ENCODE measurements at regions not wholly inside any gene's neighbourhood (a gene's known extent, or its start where the extent isn't known, plus 50 kb on each side); places are given as distances from the start of the nearest gene placed in this dataset.
"Not testable (repeated sequence)": the region's sequence is repeated elsewhere in the genome, so short reads cannot be mapped to it uniquely, and the experiment has no call there.

DNA sequence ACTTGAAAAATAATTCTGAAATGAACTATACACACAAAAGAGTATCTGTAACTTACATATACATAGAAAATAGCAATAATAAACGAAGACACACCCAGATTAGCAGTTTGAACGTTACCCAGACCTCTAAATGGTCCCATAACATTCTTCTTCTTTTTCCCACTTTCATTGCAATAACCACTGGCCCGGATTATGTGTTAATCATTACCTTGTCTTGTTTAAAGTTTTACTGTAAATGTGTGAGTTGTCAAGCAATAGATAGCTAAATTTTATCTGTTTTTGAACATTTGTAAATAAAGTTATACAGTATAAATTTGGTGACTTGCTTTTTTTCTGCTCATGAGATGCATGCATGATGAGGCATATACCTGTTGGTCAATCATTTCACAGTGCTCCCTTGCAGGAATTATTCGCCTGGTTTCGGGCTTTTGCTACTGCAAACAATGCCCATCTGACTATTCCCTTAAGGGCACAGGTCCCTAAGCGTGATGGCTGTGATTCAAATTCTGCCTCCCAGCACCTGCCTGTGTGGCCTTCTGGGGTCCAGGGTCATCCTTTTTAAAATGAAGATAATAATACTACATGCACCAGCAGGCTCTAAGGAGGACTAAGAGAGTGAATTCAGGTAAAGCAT, 66.1 kb downstream of the GADD45G start:
- DNase-seq (ENCODE audit: low spot score), result no peak

DNA sequence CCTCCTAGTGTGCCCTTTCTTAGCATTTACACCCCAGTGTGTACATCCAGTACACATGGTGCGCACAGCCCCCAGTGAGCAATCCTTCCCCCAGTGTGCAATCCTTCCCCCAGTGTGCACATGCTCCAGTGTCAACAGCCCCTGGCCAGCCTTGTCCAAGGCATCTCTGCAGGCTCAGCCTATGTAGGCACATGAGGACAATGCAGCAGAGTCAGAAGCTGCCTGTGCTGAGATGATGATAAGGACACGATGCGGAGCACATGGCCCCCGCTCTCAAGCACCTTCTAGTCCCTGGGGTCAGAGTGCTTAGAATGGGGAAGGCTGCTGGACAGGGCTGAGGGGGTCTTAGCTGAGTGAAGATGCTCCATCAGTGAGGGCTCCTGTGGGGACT, 69.8 kb downstream of the GADD45G start:
- DNase-seq (ENCODE audit: low spot score), result no peak

DNA sequence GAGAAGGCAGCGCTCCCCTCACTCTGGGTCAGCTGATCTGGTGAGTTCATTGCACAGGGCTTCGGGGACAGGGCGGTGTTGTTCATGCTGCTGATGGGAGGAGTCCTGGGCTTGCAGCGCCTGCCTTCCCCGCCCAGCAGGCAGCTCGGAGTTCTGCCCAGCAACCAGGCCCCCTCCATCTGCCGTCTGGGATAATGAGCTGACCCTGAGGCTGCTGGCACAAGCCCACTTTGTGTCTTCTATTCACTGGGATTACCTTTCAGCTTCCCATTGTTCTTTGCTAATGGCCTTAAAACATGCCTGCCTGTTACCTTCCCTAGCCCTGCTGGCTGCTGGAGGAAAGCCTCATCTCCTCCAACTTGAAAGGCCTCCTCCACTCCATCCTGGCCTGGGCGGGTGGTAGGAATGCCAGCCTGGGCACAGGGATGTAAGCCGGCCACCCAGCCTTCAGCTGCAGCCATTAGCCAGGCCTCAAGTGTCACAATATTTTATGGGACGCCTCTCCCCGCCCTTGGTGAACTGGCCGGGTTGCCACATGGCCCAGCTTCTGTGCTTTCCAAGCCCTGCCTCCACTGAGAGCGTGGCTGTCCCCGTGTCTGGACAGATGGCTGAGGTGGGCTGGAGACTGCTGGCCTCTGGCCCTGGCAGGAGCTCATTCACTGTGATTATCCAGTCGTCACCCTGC, 70.4 kb downstream of the GADD45G start:
- no peak for DNase-seq (ENCODE audit: low spot score)

DNA sequence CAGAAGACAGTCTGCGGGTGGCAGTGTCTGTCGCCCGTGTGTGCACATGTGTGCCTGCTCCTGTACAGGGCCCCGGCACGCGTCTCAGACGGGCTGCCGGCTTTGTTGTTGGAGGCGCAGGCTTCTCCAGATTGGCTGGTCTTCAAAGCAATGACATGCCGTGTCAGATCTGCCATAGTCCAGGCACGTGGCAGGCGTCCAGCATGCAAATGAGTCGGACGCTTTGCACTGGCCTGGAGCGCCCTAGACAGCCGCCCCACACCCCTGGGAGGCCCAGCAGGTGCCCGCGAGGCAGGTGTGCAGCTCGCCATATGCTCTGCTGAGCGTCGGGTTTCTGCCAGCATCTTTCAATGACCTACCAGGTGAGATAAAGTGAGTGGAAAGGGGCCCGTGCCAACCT, 71.5 kb downstream of the GADD45G start:
- no peak for DNase-seq (ENCODE audit: low spot score)

DNA sequence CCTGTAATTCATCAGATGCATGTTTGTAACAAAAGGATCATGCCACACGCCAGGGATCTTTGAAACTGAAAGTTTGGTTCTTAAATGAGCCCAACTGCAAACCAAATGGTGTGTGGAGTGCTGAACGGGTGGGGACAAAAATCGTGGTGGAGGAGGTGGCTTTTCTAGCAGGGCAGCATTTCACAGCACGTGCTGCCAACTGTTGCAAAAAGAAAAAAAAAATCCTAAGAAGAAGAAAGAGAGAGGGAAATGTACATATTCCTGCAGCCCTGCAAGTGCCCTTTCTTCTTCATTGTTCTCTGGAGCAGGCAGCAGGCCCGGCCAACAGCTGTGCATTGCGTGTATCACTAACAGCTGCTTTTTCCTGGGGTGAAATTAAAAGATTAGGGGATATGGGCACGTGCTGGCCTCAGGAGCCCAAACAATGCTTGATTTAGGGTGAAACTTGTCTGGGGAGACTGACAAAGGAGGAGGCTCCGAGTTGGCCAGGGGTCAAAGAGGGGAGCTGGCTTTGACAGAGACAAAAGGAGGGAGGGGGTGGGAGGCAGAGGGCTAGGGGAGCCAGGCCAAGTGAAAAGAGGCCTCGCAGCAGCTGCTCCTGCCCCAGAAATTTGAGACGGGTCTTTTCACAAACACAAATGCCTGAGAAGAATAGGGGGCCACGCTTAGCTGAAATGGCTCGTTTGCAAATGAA, 73.0 kb downstream of the GADD45G start:
- no peak for DNase-seq (ENCODE audit: low spot score)

DNA sequence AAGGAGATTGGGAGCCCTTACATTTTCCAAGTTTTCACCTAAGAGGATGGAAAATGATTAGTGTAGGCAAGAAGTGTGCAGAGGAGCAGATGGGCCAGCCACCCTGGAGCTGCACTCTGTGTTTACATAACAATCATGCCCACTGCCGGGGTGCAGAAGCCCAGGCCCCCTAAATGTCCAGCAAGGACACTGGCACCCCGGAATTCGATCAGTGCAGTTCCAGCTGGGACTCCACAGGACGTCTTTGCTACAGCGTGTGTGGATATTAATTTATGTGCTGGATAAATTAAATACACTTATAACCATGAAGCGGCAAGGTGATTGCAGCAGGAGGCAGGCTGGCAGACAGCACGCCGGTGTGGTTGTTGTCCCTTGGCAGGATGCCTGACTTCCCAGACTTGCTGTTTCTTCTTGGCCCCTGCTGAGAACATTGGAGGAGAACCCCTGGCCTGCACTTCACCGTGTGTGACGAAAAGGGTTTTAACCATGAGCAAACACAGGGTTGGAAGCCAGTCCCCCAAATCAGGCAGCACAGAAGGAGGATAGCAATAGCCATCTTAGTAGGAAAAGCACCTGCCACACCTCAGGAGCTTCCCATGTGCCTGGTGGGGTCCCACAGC, 73.7 kb downstream of the GADD45G start:
- DNase-seq (ENCODE audit: low spot score), result no peak

DNA sequence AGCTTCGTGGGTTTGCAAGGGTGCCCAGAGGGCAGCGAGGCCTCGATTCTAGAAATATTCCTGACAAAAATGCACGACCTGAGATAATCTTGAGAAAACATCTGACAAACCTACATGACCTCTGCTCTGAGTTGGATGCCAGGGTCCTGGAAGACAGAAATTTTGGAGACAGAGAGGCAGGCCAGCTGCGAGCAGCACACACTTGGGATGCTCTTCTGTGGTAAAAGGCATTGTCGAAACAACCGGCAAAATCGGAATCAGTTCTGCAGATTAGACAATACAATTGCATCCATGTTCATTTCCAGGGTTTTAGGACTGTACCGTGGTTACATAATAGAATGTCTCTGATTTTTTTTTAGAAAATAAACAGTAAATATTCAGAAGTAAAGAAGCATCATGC, 74.2 kb downstream of the GADD45G start:
- no peak for DNase-seq (ENCODE audit: low spot score)

DNA sequence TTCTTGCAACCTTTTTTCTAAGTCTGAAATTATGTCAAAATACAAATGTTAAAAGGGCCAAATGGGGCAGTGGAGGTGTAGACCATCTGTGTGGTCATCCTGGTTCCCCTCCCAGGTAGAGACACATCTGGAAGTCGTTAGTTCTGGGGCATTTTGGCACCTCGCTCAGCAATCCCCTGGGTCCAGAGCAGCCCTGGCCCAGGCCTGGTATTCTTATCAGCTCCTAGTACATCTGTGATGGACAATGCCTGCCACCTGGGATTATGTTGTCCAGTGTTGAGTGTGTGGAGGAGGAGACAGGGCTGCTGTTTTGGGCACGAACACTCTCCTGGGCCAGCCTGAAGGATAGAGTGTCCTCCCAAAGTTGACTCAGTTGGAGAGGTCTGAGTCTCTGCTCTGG, 74.8 kb downstream of the GADD45G start:
- DNase-seq (ENCODE audit: low spot score), result no peak

DNA sequence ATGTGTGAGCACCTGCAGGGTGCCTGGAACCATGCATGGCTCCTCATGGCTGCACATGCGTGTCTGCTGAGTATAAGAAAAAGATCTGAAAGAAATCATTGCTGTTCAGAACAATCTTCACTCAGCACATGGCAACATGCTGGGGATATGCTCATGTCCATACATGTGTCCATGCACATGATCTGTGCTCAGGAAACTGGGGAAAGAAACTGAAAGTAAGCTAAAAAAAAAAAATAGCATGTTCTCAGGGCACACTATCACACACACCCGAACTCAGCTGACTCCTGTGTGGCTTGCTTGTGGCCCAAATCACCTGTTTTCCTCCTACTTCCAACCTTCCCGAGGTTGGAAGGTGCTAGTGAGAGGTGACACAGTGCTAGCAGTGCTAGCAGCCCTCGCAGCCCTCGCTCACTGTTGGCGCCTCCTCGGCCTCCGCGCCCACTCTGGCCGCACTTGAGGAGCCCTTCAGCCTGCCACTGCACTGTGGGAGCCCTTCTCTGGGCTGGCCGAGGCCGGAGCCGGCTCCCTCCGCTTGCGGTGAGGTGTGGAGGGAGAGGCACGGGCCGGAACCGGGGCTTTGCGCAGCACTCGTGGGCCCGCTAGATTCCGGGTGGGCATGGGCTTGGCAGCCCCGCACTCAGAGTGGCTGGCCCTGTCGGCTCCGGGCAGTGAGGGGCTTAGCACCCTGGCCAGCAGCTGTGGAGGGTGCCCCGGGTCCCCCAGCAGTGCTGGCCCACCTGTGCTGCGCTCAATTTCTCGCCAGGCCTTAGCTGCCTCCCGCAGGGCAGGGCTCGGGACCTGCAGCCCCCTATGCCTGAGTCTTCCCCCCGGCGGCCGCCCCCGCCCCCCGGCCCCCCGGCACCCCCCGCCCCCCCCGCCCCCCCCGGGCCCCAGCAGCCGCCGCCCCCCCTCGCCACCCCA, 76.0 kb downstream of the GADD45G start:
- DNase-seq (ENCODE audit: low spot score), result no peak

DNA sequence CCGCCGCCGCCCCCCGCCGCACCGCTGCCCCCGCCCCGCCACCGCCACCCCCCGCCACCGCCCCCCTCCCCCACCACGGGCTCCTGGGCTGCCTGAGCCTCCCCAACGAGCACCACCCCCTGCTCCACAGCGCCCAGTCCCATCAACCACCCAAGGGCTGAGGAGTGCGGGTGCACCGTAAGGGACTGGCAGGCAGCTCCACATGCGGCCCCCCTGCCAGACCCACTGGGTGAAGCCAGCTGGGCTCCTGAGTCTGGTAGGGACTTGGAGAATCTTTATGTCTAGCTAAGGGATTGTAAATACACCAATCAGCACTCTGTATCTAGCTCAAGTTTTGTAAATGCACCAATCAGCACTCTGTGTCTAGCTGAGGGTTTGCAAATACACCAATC, 76.7 kb downstream of the GADD45G start:
- not testable (repeated sequence) for DNase-seq (ENCODE audit: low spot score)

DNA sequence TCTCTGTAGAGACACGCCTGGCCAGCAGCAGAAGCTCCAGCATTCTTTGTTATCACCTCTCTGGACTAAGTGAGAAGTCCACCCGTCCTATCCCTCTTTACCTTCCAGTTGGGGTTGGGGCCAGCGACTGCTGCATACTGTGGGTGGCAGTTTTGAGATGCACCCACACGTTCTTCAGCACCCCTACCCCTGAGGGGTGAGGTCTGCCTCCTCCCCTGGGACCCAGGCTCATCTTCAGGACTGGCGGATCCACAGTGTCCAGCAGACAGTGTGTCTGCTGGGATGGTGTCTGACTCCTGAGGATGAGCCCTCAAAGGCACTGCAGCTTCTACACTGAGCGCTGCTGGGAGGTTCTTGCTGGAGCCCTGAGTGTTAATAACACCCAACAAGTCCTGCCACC, 78.8 kb downstream of the GADD45G start:
- no peak for DNase-seq (ENCODE audit: low spot score)

DNA sequence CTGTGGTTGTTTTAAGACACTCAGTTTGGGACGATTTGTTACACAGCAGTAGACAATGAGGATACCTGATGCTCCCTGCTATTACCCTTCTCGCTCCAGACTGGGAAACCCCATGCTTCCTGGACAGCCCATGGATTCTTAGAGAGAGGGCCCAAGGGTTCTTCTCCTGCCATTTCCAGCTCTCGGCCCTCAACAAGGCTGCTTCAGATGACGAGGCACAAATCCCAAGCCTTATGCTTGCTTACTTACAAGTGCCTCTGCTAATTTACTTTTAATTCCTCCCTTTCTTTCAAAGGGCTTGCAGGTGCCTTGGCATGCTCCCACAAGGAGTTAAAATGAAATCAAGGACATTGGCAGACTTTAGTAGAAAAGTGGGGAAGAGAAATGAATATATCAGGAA, 79.4 kb downstream of the GADD45G start:
- no peak for DNase-seq (ENCODE audit: low spot score)

DNA sequence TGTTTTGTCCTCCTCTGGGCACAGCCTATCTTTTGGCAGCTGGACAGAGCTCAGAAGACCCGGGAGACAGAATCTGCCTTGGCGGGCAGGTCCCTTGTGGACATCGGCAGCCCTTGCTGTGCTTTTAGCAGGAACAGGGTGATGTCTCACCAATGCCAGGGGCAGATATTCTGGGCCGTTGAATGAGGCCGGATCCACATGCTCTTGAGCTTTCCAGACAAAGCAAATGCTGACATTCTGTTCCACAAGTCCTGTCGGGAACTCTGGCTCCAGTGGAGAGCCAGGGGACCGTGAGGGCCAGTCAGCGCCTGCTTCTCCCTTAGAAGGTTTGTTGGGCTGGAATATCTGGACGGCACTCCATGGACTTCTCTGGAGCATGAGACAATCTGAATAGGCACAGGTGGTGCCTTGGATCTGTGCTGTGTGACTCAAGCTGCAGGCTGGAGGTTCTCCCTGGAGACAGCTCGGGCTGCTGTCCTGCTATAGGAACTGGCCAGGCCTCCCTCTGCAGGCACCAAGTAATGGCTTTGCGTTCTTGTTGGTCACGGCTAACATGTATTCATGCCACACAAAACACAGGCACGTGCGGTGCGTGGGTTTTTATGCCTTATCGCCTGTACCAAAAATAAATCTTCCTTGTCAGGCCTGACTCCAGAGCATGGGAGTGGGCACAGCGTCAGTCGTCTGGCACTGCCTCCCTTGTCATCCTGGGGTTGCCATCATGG, 80.3 kb downstream of the GADD45G start:
- no peak for DNase-seq (ENCODE audit: low spot score)

DNA sequence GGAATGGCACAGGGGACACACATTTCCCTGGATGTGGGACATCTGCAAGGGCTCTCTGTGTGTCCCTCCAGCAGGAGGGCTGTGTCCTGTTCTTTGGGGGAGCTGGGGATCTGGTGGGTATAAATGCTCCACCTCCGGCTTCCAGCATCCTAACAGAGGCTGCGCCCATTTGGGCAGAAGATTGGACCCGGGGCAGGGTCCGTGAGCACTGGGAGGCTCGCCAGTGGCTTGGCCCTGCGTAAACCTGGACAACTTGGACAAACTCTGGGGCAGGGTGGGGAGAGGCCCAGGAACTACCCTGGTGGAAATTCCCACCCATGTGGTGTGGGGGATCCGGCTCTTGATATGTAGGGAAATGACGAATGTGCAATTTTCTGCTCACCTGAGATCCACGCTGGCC, 80.9 kb downstream of the GADD45G start:
- DNase-seq (ENCODE audit: low spot score), result no peak

DNA sequence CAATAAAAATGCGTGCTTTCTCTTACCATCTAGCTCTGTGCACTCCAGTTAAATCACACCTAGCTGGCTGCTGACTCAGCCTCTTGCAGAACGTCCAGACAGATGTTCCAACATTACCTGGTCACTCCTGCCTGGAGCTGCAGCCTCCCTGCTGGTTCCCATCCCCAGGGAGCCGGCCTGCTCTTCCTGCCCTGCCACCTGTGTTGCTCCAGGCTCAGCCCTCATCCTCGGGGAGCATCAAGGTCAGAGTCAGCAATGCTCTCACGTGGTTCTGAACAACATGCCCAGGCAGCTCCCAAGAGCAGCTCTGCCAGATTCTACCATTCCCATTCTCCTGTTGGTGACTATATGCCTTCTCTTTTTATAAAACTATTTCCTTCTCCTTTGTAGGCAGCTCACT, 81.3 kb downstream of the GADD45G start:
- no peak for DNase-seq (ENCODE audit: low spot score)

DNA sequence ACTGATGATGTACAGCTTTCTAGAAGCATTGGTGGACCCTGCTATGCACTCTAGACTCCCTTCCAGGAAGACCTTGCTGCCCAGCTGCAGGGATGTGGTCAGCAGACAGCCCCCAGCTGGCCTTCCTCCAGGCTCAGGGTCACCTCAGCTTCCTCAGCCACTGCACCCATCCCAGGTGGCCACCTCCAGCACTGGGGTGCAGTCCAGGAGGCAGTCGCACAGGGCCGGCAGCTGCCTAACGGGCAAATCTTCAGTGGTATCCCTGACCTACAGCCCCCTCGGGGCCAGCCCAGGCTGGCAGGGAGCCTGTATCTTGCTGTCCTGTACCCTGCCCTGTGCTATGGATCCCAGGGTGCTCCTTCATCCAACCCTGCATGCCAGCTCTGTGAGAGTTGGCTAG, 81.8 kb downstream of the GADD45G start:
- DNase-seq (ENCODE audit: low spot score), result no peak

DNA sequence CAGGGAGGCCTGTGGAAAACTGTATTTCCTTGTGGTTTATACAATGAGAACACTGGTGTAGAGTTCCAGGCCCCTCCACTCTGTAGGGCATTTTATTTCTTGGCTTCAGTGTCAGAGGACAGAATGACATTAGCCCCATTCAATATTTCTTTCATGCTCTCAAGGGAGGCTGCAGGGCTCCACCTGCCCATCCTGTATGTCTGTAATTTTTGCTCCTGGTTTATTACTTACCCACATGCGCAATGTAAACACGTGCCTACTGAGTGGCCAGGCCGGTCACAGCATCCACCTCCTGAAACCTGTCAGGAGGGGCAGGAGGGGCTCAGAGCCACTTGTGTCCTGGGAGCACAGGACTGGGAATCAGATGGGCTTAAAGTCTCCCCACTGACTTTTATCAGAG, 82.4 kb downstream of the GADD45G start:
- DNase-seq (ENCODE audit: low spot score), result no peak

DNA sequence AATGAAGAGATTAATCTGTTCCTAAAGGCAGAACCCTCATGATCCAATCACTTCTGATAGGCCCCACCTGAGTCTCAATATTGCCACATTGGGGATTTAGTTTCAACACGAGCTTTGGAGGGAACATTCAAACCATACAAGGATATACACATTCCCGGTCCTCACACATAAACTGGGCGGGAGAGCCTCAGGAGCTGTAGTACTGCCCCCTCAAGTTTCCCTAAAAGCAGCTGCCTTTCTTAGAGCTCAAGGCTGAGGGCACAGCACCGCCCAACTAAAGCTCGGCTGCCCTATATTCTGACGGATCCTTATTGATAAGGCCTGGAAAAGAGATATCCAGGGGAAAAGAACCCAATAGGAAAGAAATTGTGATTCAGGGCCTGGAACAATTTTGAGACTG, 83.0 kb downstream of the GADD45G start:
- DNase-seq (ENCODE audit: low spot score), result no peak

DNA sequence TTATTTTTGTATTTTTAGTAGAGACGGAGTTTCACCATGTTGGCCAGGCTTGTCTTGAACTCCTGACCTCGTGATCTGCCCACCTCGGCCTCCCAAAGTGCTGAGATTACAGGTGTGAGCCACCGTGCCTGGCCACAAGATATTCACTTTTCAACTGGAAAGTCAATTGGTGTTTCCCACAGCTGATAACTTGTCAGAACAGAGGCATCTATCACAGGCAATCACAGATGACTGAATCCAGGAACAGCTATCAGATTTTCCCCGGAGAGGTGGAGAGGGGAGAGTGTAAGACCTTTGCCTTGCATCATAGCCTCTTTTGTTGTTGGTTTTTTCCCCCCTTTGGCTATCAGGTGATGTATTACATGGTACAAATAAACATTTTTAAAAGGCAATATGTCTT, 84.5 kb downstream of the GADD45G start:
- DNase-seq (ENCODE audit: low spot score), result not testable (repeated sequence)

DNA sequence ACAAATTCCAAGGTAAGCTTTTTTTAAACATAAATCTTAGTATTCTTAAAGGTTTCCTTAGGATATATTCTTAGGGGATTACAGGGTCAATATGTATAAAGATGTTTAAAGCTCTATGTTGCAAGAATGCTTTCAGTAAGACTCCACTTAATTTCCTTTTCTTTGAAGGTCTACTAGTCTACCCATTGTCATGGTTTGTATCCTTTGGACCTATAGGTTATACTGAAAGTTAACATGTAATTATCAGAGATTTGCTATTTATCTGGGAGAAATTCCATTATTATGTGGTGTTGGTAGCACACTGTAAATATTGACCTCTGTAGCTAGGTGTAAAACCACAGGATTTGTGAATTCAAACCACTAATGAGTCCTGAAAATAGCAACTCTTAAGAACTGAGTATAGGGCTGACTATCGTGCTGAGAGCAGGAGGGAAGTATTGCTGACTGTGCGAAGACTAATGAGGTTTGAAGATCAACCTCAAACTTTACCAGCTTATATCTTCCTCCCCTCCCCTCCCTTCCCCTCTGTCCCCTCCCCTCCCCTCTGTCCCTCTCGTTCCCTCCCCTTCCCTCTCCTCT, 85.6 kb downstream of the GADD45G start:
- no peak for DNase-seq (ENCODE audit: low spot score)

DNA sequence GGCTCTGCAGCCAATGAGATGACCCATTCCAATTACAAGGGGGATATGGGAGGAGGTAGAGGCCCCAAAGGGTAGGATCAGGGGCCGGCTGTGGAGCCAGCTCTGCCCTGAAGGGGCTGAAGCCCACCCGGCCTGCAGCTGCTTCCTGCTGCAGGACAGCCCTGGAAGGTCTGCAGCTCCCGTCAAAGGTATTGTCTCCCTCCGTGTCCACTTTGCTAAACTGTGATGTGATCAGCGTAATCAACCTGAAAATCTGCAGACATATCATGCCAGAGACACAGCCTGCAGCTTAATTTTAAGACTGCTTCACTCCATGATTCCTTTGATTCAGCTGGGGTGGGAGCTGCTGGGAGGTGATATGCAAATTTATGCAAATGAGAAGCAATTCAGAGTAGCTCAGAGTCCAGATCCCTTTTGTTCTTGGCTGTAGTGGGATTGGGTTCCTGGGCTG, 90.7 kb downstream of the GADD45G start:
- DNase-seq (ENCODE audit: low spot score), result no peak

All from H4 (cell line).